GM12878 (cell line): ENCODE measurements at regions not wholly inside any gene's neighbourhood (a gene's known extent, or its start where the extent isn't known, plus 50 kb on each side); places are given as distances from the start of the nearest gene placed in this dataset.

Source experiments
- ATAC-seq: fragments of 200-7000 bp; cut with Tn5 transposase; 3 replicates; pipeline ENCODE4 v1.9.1; 2020; ENCODE audit warnings: mild to moderate bottlenecking, moderate library complexity
- BruUV-seq: library from RNA; stranded (reverse); fragments of 400-500 nt; replicated peaks from 2 replicates; lab custom pipeline; 2021; lab: Mats Ljungman, UMichigan
- CTCF ChIA-PET: fragments of 300-600 bp; sonication (Branson Sonifier 250); formaldehyde crosslinking; extraction: SDS; loops from one replicate; lab custom pipeline; 2021; ENCODE audit warnings: inconsistent platforms; lab: Yijun Ruan, JAX
- POLR2A ChIA-PET: fragments of 350-600 bp; formaldehyde crosslinking; extraction: SDS; loops from one replicate; lab custom pipeline; 2021; ENCODE audit warnings: inconsistent platforms; lab: Charles Lee
- RAD21 ChIA-PET: fragments of 300-600 bp; sonication (Branson Sonifier 250); formaldehyde crosslinking; loops from one replicate; lab custom pipeline; 2023; ENCODE audit warnings: antibody characterized with exemption; ENCODE audit not compliant: unreplicated experiment; lab: Charles Lee
- SMC1A ChIA-PET: fragments of 300-600 bp; sonication (Branson Sonifier 250); formaldehyde crosslinking; loops from one replicate; lab custom pipeline; 2023; ENCODE audit not compliant: unreplicated experiment, uncharacterized antibody; lab: Charles Lee
- DNase-seq: peaks from one replicate; pipeline ENCODE4 v3.0.0-alpha.2; 2011; ENCODE audit warnings: low read depth, low spot score
- FAIRE-seq: peaks from 3 replicates; lab custom pipeline; 2011; peaks lifted over from hg19 to GRCh38; lab: Jason Lieb, UNC
- H2AFZ ChIP-seq: 2 replicates; pipeline ENCODE4 v1.6.0; 2011; ENCODE audit warnings: low read depth, low read length, control low read depth; ENCODE audit not compliant: control insufficient read depth
- H3K27ac ChIP-seq: 2 replicates; pipeline ENCODE4 v1.5.1; 2011; ENCODE audit warnings: control low read depth; ENCODE audit not compliant: control insufficient read depth, insufficient read depth
- H3K27me3 ChIP-seq, 2 experiments: replicated peaks in 1 of 2; 2 replicates each; pipeline versions ENCODE4 v1.6.0 to v1.6.1; 2011; ENCODE audit warnings: low read length in 1 of 2; ENCODE audit not compliant: control insufficient read depth in 2 of 2, insufficient read depth in 2 of 2
- H3K36me3 ChIP-seq, 2 experiments: 2 replicates each; pipeline ENCODE4 v1.5.1; 2011; ENCODE audit warnings: low read length in 1 of 2; ENCODE audit not compliant: control insufficient read depth in 2 of 2, insufficient read depth in 2 of 2
- H3K4me1 ChIP-seq: 2 replicates; pipeline ENCODE4 v1.6.1; 2011; ENCODE audit warnings: mild to moderate bottlenecking, low read length, moderate library complexity, mixed read lengths; ENCODE audit not compliant: control insufficient read depth, insufficient read depth
- H3K4me2 ChIP-seq: 2 replicates; pipeline ENCODE4 v1.6.0; 2011; ENCODE audit warnings: control low read depth; ENCODE audit not compliant: control insufficient read depth, insufficient read depth
- H3K4me3 ChIP-seq: fragments of 200-600 bp; sonication (generic); 2 replicates; pipeline ENCODE4 v1.5.1; 2016
- H3K79me2 ChIP-seq: 2 replicates; pipeline ENCODE4 v1.6.0; 2011; ENCODE audit warnings: low read length; ENCODE audit not compliant: control insufficient read depth, insufficient read depth
- H3K9ac ChIP-seq: 2 replicates; pipeline ENCODE4 v1.8.0; 2011; ENCODE audit warnings: low read length, control low read depth, mixed read lengths; ENCODE audit not compliant: control insufficient read depth, insufficient read depth
- H3K9me3 ChIP-seq: replicated peaks from 3 replicates; pipeline ENCODE4 v1.5.1; 2011; ENCODE audit warnings: mild to moderate bottlenecking, low read length; ENCODE audit not compliant: control insufficient read depth, insufficient read depth
- H4K20me1 ChIP-seq: 2 replicates; pipeline ENCODE4 v1.6.0; 2011; ENCODE audit not compliant: control insufficient read depth, insufficient read depth
- CHD4 ChIP-seq: fragments of 200-600 bp; sonication (generic); IDR thresholded peaks from 2 replicates; pipeline ENCODE4 v1.6.1; 2016; ENCODE audit warnings: mild to moderate bottlenecking
- CREM ChIP-seq: IDR thresholded peaks from 2 replicates; pipeline ENCODE4 v1.6.1; 2014; ENCODE audit warnings: antibody characterized with exemption, low read depth
- E2F4 ChIP-seq: IDR thresholded peaks from 2 replicates; pipeline ENCODE4 v1.6.1; 2012; ENCODE audit warnings: low read depth, low read length, improper control_type of control experiment
- EP300 ChIP-seq, 2 experiments: fragments of 150-350 bp in 1 of 2; IDR thresholded peaks; 2 replicates each; pipeline ENCODE4 v1.6.1; 2011 to 2012; ENCODE audit warnings: low read depth in 2 of 2, low read length in 2 of 2, borderline replicate concordance in 1 of 2, improper control_type of control experiment in 1 of 2, inconsistent platforms in 1 of 2; ENCODE audit not compliant: control insufficient read depth in 1 of 2
- HSF1 ChIP-seq: fragments of 150-350 bp; IDR thresholded peaks from 2 replicates; pipeline ENCODE4 v1.6.1; 2014; ENCODE audit warnings: mild to moderate bottlenecking, low read depth, low read length
- IRF5 ChIP-seq: fragments of 450-650 bp; IDR thresholded peaks from 2 replicates; pipeline ENCODE4 v1.6.1; 2017; ENCODE audit warnings: borderline replicate concordance
- JUND ChIP-seq: IDR thresholded peaks from 2 replicates; pipeline ENCODE4 v1.6.1; 2012; ENCODE audit warnings: low read depth, mild to moderate bottlenecking, low read length, improper control_type of control experiment, moderate library complexity
- MXI1 ChIP-seq: fragments of 150-350 bp; IDR thresholded peaks from 2 replicates; pipeline ENCODE4 v1.6.1; 2011; ENCODE audit warnings: low read depth, mild to moderate bottlenecking, inconsistent platforms, low read length, improper control_type of control experiment
- NFIC ChIP-seq: IDR thresholded peaks from 2 replicates; pipeline ENCODE4 v1.6.1; 2012; ENCODE audit warnings: low read depth, mild to moderate bottlenecking, inconsistent platforms, low read length, moderate library complexity
- NR2F1 ChIP-seq: fragments of 450-650 bp; conservative IDR thresholded peaks from 2 replicates; pipeline ENCODE4 v1.6.1; 2017; ENCODE audit warnings: mild to moderate bottlenecking
- PKNOX1 ChIP-seq: fragments of 450-650 bp; IDR thresholded peaks from 2 replicates; pipeline ENCODE4 v1.6.1; 2016; ENCODE audit warnings: mild to moderate bottlenecking
- SMARCA5 ChIP-seq: fragments of 450-650 bp; IDR thresholded peaks from 2 replicates; pipeline ENCODE4 v1.6.1; 2017; ENCODE audit warnings: mild to moderate bottlenecking
- SREBF1 ChIP-seq: IDR thresholded peaks from 2 replicates; pipeline ENCODE4 v1.6.1; 2012; ENCODE audit warnings: mild to moderate bottlenecking, low read length
- STAT1 ChIP-seq: fragments of 450-650 bp; conservative IDR thresholded peaks from 2 replicates; pipeline ENCODE4 v1.6.1; 2014; ENCODE audit warnings: antibody characterized with exemption, mild to moderate bottlenecking
- ZBED1 ChIP-seq: IDR thresholded peaks from 2 replicates; pipeline ENCODE4 v1.6.1; 2016; ENCODE audit warnings: borderline replicate concordance
- ZNF24 ChIP-seq: fragments of 450-650 bp; IDR thresholded peaks from 2 replicates; pipeline ENCODE4 v1.6.1; 2017; ENCODE audit warnings: antibody characterized with exemption, mild to moderate bottlenecking
- ZNF592 ChIP-seq: fragments of 450-650 bp; IDR thresholded peaks from 2 replicates; pipeline ENCODE4 v1.6.1; 2017; ENCODE audit warnings: mild to moderate bottlenecking, moderate library complexity
- WGBS: methylation state at CpG from one replicate; pipeline ENCODE4 v1.1.6; 2016; ENCODE audit warnings: low lambda C conversion rate; ENCODE audit not compliant: insufficient replicate concordance, insufficient coverage; ENCODE audit errors: missing lambda C conversion rate; 5-methylcytosine and 5-hydroxymethylcytosine counted together
- in situ Hi-C: fragments of 300-500 bp; cut with MboI; formaldehyde crosslinking; loops from 9 replicates; pipeline ENCODE4 v1.14.3; 2018; ENCODE audit warnings: mixed read lengths
- intact Hi-C: fragments of 100-400 bp; cut with micrococcal nuclease; formaldehyde crosslinking; loops from one replicate; pipeline ENCODE4 v1.14.2; 2022; ENCODE audit not compliant: unreplicated experiment

- H3K4me2 ChIP-seq = no peak overlapping the region
- no peak overlapping the region for H3K4me3 ChIP-seq
- H3K9me3 ChIP-seq = 0 out of 3 replicates have a peak, but pooled peaks cover 1% of the 10 kb centered on the region
- no peak for TF ChIP-seq HSF1
- TF ChIP-seq EP300 (IDR thresholded peaks at IDR 0.05; ENCODE audit: borderline replicate concordance in 1 of 2, control insufficient read depth in 1 of 2, low read depth in 2 of 2, low read length in 2 of 2) = no peak
- no peak for TF ChIP-seq ZNF24
- no peak for TF ChIP-seq CHD4
- no peak for TF ChIP-seq PKNOX1
- TF ChIP-seq ZBED1 = no peak
- TF ChIP-seq ZNF592 = no peak
- no peak for TF ChIP-seq E2F4
- TF ChIP-seq SREBF1 = no peak
- TF ChIP-seq NFIC = no peak
- TF ChIP-seq JUND = no peak
- no peak for TF ChIP-seq SMARCA5
- no peak for TF ChIP-seq STAT1
- no peak for TF ChIP-seq IRF5
- no peak for TF ChIP-seq MXI1
- TF ChIP-seq NR2F1 = no peak
- TF ChIP-seq CREM = no peak
- CTCF ChIA-PET = interaction anchor here (0.8 kb wide), 1 partner anchor 61 kb away, joined by 3 read pairs; no protein-coding TSS in a partner anchor
- no peak overlapping the region for H3K27ac ChIP-seq
- H2AFZ ChIP-seq = no peak overlapping the region
- no peaks in the 10 kb centered on the region for H3K79me2 ChIP-seq
- ATAC-seq (no peak), FAIRE-seq (no peak), DNase-seq (no peak)
- 0% methylated on average over 1 of the region's 1 CpG for WGBS
- intact Hi-C loops = no loop called here
- no TSS peak for BruUV-seq
- in situ Hi-C loops = no loop called here
- H4K20me1 ChIP-seq = no peaks in the 10 kb centered on the region; the same call in 1 of the 2 replicates
- peaks cover 1 to 6% of the 10 kb centered on the region in 2 experiments; a peak in 3 of 4 replicates for H3K27me3 ChIP-seq
- no peaks in the 10 kb centered on the region for H3K4me1 ChIP-seq
- POLR2A ChIA-PET = no interaction called here
- no peaks in the 10 kb centered on the region for H3K36me3 ChIP-seq
- no peak overlapping the region for H3K9ac ChIP-seq
- RAD21 ChIA-PET = no interaction called here
- SMC1A ChIA-PET = interaction anchor here (1.3 kb wide), 1 partner anchor 62 kb away, joined by 4 read pairs; no protein-coding TSS in a partner anchor
These were observed 84.7 kb upstream of the CLDN14 start for GRCh38 chr21:36564647-36565046.
